ENCODE measurements at regions not wholly inside any gene's neighbourhood (a gene's known extent, or its start where the extent isn't known, plus 50 kb on each side); places are given as distances from the start of the nearest gene placed in this dataset.

DNA sequence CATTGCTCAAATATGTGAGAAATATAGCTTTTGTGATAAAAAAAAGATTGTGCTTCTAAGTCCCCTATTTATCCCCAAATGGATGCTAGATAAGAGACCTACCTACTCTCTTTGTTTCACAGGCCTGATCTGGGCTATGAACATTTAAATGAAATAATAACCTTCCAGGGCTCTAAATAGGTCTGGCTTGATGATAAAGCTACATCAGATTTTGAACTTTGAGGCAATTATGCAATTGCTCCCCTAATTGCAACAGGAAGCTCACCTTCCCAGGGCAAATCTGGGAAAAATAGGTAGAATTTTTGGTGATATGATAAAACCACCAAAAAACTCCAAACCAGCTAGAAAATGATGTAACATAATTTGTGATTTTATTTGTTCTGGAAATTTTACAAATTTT, 624.5 kb downstream of the PKHD1 start:
- Histone ChIP-seq H3K27ac (no peak overlapping the region), H3K79me2 (ENCODE audit: insufficient read depth, low read depth) (no peaks in the 10 kb centered on the region), H3K4me2 (no peak overlapping the region), H3K9ac (no peak overlapping the region), H4K20me1 (ENCODE audit: insufficient read depth) (no peaks in the 10 kb centered on the region), H3K27me3 (ENCODE audit: insufficient read depth, low read depth) (no peaks in the 10 kb centered on the region), H3K4me1 (ENCODE audit: low read depth, poor library complexity, severe bottlenecking) (peaks cover 15% of the 10 kb centered on the region), H2AFZ (ENCODE audit: low read depth) (no peak overlapping the region), H3K36me3 (ENCODE audit: insufficient read depth) (no peaks in the 10 kb centered on the region), H3K4me3 (IDR thresholded peaks at IDR 0.05; ENCODE audit: insufficient read depth, low read depth, low read length) (no peak overlapping the region)
- TF ChIP-seq, protein P1, sequence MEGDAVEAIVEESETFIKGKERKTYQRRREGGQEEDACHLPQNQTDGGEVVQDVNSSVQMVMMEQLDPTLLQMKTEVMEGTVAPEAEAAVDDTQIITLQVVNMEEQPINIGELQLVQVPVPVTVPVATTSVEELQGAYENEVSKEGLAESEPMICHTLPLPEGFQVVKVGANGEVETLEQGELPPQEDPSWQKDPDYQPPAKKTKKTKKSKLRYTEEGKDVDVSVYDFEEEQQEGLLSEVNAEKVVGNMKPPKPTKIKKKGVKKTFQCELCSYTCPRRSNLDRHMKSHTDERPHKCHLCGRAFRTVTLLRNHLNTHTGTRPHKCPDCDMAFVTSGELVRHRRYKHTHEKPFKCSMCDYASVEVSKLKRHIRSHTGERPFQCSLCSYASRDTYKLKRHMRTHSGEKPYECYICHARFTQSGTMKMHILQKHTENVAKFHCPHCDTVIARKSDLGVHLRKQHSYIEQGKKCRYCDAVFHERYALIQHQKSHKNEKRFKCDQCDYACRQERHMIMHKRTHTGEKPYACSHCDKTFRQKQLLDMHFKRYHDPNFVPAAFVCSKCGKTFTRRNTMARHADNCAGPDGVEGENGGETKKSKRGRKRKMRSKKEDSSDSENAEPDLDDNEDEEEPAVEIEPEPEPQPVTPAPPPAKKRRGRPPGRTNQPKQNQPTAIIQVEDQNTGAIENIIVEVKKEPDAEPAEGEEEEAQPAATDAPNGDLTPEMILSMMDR (conservative IDR thresholded peaks at IDR 0.05; ENCODE audit: low read depth, low read length): no peak

DNA sequence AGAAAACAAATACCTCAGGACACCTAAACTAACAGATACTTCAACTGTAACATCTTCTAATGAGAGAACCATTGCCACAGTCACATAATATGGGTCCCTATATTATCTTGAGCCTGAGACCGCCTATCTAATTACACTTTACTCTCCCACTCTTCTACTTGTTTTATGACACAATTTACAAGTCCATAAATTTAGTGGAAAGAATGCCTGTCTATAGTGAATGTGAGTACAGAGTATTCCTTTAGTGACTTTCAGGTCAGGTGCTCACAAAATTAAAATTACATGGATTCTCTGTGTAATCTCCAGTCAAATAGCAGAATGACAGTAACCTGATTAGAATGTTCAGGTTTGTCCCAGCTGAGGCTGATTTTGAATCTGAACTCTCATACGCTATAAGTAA, 624.1 kb downstream of the PKHD1 start:
- no peak overlapping the region for H3K4me3 ChIP-seq (IDR thresholded peaks at IDR 0.05; ENCODE audit: insufficient read depth, low read depth, low read length)
- no peaks in the 10 kb centered on the region for H3K79me2 ChIP-seq (ENCODE audit: insufficient read depth, low read depth)
- peaks cover 15% of the 10 kb centered on the region for H3K4me1 ChIP-seq (ENCODE audit: low read depth, poor library complexity, severe bottlenecking)
- H3K27me3 ChIP-seq (ENCODE audit: insufficient read depth, low read depth): no peaks in the 10 kb centered on the region
- no peak overlapping the region for H3K4me2 ChIP-seq
- H3K36me3 ChIP-seq (ENCODE audit: insufficient read depth): no peaks in the 10 kb centered on the region
- no peaks in the 10 kb centered on the region for H4K20me1 ChIP-seq (ENCODE audit: insufficient read depth)
- no peak overlapping the region for H3K9ac ChIP-seq
- no peak overlapping the region for H2AFZ ChIP-seq (ENCODE audit: low read depth)
- TF ChIP-seq, protein P1 (conservative IDR thresholded peaks at IDR 0.05; ENCODE audit: low read depth, low read length): no peak
- no peak overlapping the region for H3K27ac ChIP-seq

DNA sequence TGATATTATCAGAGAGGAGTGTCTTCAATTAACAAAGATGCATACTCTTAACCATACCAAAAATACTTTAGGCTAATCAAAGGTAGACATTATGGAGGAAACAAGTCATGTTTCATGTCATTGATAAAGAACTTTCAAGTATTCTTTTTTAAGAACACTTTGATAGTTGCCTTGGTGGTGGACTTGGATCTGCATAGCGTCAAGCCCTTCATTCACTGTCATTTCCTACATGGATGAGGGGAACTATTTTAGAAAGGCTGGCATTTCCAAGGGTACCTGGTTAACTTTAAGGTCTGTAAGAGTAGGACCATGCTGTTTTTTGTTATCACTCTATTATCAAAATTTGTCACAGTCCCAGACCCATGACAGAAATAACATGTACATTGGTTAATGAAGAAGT, 622.5 kb downstream of the PKHD1 start:
- no peaks in the 10 kb centered on the region for H4K20me1 ChIP-seq (ENCODE audit: insufficient read depth)
- no peak overlapping the region for H3K9ac ChIP-seq
- H3K27ac ChIP-seq: no peak overlapping the region
- H3K27me3 ChIP-seq (ENCODE audit: insufficient read depth, low read depth): no peaks in the 10 kb centered on the region
- TF ChIP-seq, protein P1 (conservative IDR thresholded peaks at IDR 0.05; ENCODE audit: low read depth, low read length): no peak
- H3K4me1 ChIP-seq (ENCODE audit: low read depth, poor library complexity, severe bottlenecking): peaks cover 8% of the 10 kb centered on the region
- H3K79me2 ChIP-seq (ENCODE audit: insufficient read depth, low read depth): no peaks in the 10 kb centered on the region
- no peak overlapping the region for H3K4me2 ChIP-seq
- H3K36me3 ChIP-seq (ENCODE audit: insufficient read depth): no peaks in the 10 kb centered on the region
- H3K4me3 ChIP-seq (IDR thresholded peaks at IDR 0.05; ENCODE audit: insufficient read depth, low read depth, low read length): no peak overlapping the region
- H2AFZ ChIP-seq (ENCODE audit: low read depth): no peak overlapping the region

DNA sequence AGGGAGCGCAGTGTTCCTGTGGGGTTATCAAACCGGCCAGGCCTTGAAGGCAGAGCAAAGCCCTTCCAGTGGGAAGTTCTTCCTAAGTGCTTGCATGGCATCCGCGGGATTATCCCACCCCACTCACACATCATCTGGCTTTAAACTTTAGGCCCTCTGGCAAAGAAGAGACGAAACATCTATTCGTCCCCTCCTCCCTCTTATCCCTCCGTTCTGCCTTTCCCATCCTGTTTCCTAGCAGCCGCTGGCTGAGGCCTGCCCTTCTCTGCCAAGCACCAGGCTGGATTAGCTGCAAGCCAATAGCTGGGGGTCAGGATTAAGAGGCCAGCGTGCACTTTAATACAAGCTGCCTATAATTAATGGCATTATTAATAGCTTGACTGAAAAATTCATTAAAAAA, 621.0 kb downstream of the PKHD1 start:
- H3K27me3 ChIP-seq (ENCODE audit: insufficient read depth, low read depth): no peaks in the 10 kb centered on the region
- H3K9ac ChIP-seq: no peak overlapping the region
- no peaks in the 10 kb centered on the region for H3K36me3 ChIP-seq (ENCODE audit: insufficient read depth)
- TF ChIP-seq, protein P1 (conservative IDR thresholded peaks at IDR 0.05; ENCODE audit: low read depth, low read length): no peak
- H3K4me2 ChIP-seq: no peak overlapping the region
- H3K27ac ChIP-seq: no peak overlapping the region
- no peaks in the 10 kb centered on the region for H3K79me2 ChIP-seq (ENCODE audit: insufficient read depth, low read depth)
- H2AFZ ChIP-seq (ENCODE audit: low read depth): no peak overlapping the region
- H3K4me3 ChIP-seq (IDR thresholded peaks at IDR 0.05; ENCODE audit: insufficient read depth, low read depth, low read length): no peak overlapping the region
- H3K4me1 ChIP-seq (ENCODE audit: low read depth, poor library complexity, severe bottlenecking): no peaks in the 10 kb centered on the region
- no peaks in the 10 kb centered on the region for H4K20me1 ChIP-seq (ENCODE audit: insufficient read depth)
